ENCODE measurements at regions not wholly inside any gene's neighbourhood (a gene's known extent, or its start where the extent isn't known, plus 50 kb on each side); places are given as distances from the start of the nearest gene placed in this dataset.

DNA sequence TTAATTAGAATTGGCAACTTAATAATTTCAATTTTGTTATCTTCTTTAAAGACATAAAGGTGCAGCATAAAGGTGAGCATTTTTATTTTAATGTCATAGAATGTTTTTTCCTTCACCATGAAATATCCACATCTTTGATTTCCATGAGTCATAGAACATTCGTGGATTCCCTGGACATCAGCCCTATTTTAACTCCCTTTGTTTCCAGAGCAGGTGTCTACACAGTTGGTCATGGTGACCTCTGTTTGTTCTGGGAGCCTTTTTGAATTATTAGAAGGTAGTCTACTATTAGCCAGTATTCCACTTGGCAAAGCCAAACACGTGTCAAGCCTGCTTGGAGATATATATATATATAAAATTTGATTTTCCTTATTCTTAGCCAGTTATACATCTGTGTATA lies 572.9 kb downstream of the LTN1 start:
- H3K27ac ChIP-seq = no peak overlapping the region
- no peak overlapping the region for H3K4me3 ChIP-seq (ENCODE audit: low read depth, low read length)
- TF ChIP-seq, protein P1, sequence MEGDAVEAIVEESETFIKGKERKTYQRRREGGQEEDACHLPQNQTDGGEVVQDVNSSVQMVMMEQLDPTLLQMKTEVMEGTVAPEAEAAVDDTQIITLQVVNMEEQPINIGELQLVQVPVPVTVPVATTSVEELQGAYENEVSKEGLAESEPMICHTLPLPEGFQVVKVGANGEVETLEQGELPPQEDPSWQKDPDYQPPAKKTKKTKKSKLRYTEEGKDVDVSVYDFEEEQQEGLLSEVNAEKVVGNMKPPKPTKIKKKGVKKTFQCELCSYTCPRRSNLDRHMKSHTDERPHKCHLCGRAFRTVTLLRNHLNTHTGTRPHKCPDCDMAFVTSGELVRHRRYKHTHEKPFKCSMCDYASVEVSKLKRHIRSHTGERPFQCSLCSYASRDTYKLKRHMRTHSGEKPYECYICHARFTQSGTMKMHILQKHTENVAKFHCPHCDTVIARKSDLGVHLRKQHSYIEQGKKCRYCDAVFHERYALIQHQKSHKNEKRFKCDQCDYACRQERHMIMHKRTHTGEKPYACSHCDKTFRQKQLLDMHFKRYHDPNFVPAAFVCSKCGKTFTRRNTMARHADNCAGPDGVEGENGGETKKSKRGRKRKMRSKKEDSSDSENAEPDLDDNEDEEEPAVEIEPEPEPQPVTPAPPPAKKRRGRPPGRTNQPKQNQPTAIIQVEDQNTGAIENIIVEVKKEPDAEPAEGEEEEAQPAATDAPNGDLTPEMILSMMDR (IDR thresholded peaks at IDR 0.05; ENCODE audit: low read depth, low read length) = no peak
- H3K27me3 ChIP-seq (ENCODE audit: insufficient read depth, low read depth, severe bottlenecking) = peaks cover 84% of the 10 kb centered on the region
- no peak for DNase-seq
- H3K36me3 ChIP-seq = no peaks in the 10 kb centered on the region
- no peaks in the 10 kb centered on the region for H3K9me3 ChIP-seq (ENCODE audit: severe bottlenecking)

DNA sequence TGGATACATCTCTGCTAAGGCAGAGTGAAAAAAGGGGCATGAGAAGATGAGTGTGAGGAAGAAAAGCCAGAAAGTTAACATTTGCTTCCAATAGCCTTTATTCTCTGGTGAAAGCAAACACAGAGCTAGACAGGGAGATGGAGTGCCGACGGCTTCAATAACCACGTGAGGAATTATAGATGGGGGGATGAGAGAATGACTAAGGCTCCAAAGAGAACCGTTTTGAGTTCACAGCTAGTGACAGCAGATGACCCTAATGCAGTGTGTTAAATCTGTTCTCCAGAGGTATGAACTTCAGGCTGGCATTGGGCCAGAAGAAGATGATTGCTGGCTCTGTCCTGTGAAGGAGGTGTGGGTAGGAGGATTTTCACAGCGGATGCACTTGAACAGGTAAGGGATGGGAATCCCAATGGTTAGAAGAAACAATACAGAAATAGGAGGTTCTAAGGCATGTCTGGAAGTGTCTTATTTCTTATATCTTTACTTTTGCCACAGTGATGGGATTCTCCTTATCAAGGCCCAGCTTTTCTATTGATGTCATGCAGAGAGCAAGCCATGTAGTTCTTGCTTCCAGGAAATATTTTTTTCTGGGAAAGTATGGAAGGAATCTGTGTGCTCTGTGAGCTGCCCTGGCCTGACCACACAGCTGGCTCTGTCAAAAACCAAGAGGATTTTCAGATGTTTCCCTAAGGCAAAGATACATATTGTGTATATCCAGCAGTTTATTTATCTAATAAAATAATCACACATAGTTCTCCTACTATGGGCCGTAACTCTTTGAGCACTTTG lies 573.8 kb downstream of the LTN1 start:
- Histone ChIP-seq H3K27ac (no peak overlapping the region), H3K36me3 (no peaks in the 10 kb centered on the region), H3K27me3 (ENCODE audit: insufficient read depth, low read depth, severe bottlenecking) (peaks cover 87% of the 10 kb centered on the region), H3K9me3 (ENCODE audit: severe bottlenecking) (no peaks in the 10 kb centered on the region), H3K4me3 (ENCODE audit: low read depth, low read length) (no peak overlapping the region)
- DNase-seq = no peak
- TF ChIP-seq, protein P1 (IDR thresholded peaks at IDR 0.05; ENCODE audit: low read depth, low read length) = no peak

DNA sequence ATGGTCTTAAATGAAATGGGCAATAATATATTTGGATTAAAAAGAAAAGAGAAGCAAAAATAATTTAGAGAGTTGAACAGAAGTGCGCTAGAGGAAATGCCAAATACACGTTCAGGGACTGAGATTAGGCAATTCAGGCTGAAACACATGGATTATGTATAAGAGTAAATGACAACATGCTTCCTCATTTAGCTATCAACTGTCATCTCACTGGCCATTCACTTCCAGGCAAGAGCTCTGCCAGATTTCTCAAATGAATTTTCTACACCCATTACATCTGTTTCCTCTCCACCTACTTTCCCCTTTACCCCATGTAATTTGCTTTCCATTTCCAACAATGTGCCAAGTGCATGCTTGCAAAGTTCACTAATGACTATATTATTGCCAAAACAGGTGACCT lies 582.4 kb downstream of the LTN1 start:
- Histone ChIP-seq H3K27ac (no peak overlapping the region), H3K27me3 (ENCODE audit: insufficient read depth, low read depth, severe bottlenecking) (peaks cover 89% of the 10 kb centered on the region), H3K9me3 (ENCODE audit: severe bottlenecking) (no peaks in the 10 kb centered on the region), H3K4me3 (ENCODE audit: low read depth, low read length) (no peak overlapping the region), H3K36me3 (no peaks in the 10 kb centered on the region)
- TF ChIP-seq, protein P1 (IDR thresholded peaks at IDR 0.05; ENCODE audit: low read depth, low read length) = no peak
- no peak for DNase-seq

DNA sequence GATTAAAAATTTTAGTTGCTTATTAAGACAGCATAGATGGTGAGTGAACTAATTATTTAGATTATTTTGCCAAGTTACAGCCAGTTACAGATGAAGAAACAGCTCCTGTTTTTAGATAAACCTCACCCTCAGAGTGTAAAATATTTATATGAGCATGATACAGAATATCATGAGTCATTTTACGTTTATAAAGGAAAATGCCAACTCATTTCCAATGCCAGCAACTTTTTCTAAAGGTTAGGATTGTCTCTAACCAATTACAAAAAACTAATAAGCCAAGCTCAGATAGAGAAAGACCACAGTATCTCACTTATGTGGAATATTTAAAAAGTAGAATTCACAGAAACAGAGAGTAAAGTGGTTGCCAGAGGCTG lies 590.1 kb downstream of the LTN1 start:
- Histone ChIP-seq H3K4me3 (ENCODE audit: low read depth, low read length) (no peak overlapping the region), H3K27me3 (ENCODE audit: insufficient read depth, low read depth, severe bottlenecking) (peaks cover 51% of the 10 kb centered on the region), H3K27ac (no peak overlapping the region), H3K9me3 (ENCODE audit: severe bottlenecking) (no peaks in the 10 kb centered on the region), H3K36me3 (no peaks in the 10 kb centered on the region)
- TF ChIP-seq, protein P1 (IDR thresholded peaks at IDR 0.05; ENCODE audit: low read depth, low read length) = no peak
- DNase-seq = no peak

DNA sequence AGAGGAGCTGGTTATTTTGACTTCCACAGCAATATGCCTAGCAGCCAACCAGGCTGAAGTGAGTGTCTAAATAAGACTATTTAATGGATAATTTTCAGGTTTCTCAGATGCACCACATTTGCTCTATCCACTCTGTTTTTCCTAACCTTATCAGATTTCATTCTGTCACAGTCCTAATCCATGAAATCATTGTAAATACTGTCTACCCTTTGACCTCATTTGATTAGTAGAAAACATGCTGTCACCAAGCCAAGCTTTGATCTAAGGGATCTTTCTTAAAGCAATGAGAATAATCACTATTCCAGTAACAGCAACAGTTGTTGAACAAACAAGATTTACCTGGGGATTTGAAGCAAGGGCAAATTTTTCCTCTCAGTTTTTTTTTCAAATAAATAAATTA lies 595.6 kb downstream of the LTN1 start:
- TF ChIP-seq, protein P1 (IDR thresholded peaks at IDR 0.05; ENCODE audit: low read depth, low read length) = no peak
- peaks cover 70% of the 10 kb centered on the region for H3K27me3 ChIP-seq (ENCODE audit: insufficient read depth, low read depth, severe bottlenecking)
- no peak for DNase-seq
- no peaks in the 10 kb centered on the region for H3K36me3 ChIP-seq
- no peak overlapping the region for H3K4me3 ChIP-seq (ENCODE audit: low read depth, low read length)
- peaks cover 5% of the 10 kb centered on the region for H3K9me3 ChIP-seq (ENCODE audit: severe bottlenecking)
- H3K27ac ChIP-seq = no peak overlapping the region

DNA sequence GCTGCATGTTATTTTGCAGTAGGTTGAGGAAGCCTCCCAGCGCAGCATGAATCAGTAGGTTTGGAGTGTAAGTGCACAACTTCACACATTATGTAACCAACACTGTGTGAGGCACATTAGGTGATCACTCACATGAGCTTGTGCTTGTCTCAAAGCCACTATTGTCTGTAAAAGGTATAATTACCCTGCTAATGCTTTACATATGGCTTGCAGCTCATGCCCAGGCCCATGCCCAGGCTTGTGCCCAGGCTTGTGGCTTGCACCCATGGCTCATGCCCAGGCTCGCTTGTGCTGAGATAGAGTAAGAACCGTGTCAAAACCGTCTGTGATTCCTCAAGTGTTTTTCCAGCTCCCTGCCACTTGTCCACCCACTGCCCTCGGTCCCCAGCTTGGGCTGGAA lies 596.3 kb downstream of the LTN1 start:
- TF ChIP-seq, protein P1 (IDR thresholded peaks at IDR 0.05; ENCODE audit: low read depth, low read length) = no peak
- Histone ChIP-seq H3K27ac (no peak overlapping the region), H3K27me3 (ENCODE audit: insufficient read depth, low read depth, severe bottlenecking) (peaks cover 69% of the 10 kb centered on the region), H3K9me3 (ENCODE audit: severe bottlenecking) (peaks cover 5% of the 10 kb centered on the region), H3K4me3 (ENCODE audit: low read depth, low read length) (no peak overlapping the region), H3K36me3 (no peaks in the 10 kb centered on the region)
- no peak for DNase-seq
